ENCODE measurements at regions not wholly inside any gene's neighbourhood (a gene's known extent, or its start where the extent isn't known, plus 50 kb on each side); places are given as distances from the start of the nearest gene placed in this dataset.
A peak's percentile ranks its signal among the peaks of the same experiment; 100 is the strongest.
"Not testable (repeated sequence)": the region's sequence is repeated elsewhere in the genome, so short reads cannot be mapped to it uniquely, and the experiment has no call there.

DNA sequence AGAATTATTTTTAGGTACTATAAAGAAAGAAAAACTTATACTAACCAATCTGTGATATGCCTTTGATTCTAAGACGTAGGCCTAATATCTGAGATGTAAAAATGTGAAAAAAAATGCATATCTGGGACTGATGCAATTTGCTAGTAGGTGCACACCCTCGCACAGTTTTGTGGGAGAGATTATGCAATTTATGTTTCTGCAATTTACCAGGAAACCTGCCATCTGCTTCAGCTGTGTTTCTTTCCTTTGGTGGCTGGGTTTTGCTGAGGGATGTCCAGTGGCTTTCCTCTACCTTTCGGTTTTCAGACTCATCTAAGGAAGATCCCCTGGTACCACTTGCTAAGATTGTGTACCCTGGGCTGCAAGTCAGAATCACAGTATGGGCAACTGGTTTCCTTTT is 186.9 kb downstream of the ZFP64 start:
- no peak for DNase-seq

DNA sequence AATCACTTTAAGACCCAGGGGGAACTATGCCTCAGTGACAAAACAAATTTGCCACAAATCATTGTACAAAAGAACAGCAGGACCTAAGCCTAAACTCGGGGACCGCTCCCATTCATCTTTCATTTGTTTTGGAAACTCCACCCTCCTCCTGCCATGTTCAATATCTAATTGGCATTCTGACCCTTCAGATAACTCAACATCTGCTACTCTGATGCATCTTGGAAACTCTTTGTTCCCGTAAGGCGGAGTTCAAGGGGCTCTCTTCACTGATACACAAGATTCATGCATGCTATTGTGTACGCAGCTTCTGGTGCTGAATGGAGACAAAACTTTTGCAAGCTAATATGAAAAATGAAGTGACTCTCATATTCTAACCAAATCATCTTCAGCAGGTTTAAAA is 187.6 kb downstream of the ZFP64 start:
- DNase-seq: no peak

DNA sequence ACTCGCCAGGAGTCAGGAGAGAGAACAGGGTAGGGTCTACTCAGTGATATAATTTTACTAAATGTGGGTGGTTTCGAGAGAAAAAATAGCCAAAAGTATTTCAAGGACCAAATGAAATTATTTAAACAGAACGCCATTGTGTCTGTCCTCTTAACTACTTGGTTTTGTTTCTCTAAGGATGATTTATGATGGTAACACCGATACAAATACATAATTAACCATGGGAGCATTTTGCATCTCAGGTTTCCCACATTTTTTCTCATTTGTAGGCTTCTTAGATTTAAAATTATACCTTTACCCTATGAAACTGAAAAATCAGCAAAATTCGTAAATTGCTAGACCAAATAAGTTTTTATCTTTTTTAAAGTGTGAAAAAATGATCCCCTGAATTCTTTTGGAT is 188.2 kb downstream of the ZFP64 start:
- no peak for DNase-seq

DNA sequence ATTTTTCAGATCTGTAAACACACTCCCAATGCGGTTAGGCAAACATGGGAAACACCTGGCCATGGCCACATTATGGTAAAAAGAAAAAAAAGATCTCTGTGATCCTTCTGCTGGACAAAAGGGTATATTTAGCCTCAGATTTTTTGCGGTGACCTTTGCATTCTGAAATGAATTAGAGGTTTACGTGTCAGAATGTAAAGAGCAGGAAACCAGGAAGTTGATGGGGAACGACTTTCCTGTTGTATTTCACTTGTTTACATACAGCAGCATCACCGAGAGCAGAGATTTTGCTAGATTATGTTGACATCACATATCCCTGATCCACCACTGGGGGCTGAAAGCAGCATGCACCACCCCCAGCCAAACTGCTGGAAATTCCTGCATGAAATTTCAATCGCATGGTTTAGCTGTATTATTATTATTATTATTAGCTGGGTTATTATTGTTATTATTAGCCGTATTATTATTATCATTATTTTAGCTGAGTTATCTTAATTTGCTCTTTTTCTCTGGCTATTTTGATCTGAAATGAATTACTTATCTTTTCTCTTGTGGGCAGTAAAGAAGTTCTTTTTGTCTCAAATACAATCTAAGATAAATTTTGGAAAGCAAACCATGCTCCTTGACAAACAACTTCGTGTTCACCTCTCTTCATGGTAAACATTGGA is 189.4 kb downstream of the ZFP64 start:
- no peak for DNase-seq

DNA sequence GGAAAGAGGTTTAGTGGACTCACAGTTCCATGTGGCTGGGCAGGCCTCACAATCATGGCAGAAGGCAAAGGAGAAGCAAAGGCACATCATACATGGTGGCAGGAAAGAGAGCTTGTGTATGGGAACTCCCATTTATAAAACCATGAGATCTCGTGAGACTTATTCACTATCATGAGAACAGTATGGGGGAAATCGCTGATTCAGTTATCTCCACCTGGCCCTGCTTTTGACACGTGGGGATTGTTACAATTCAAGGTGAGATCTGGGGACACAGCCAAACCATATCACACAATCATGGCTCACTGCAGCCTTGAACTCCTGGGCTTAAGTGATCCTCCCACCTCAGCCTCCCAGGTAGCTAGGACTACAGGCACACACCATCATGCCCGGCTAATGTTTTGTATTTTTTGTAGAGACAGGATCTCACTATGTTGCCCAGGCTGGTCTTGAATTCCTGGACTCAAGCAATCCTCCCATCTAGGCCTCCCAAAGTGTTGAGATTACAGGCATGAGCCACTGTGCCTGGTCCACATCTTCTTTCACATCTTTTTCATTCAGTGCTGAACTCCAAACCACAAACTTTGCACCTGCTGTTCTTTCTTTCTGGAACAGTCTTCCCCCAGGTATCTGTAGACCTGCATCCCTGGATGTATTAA is 194.2 kb downstream of the ZFP64 start:
- DNase-seq: not testable (repeated sequence)

DNA sequence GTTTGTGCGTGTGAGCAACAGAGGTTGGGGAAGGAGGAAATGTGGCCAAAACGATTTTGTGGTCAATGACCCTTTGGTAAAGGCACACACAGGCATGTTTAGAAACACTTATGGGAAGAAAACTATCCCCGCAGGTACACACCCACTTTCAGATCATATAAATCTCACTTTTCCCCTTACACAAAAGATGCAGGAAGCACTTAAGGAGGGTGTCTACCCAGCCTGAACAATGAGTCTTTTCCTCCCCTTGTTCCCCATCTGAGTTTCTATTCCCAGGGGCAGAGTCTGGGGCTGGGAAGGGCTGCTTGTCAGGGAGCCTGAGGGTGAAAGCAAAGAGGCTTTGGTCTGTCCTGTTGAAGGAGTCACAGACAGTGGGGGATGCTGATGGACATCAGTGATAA is 193.2 kb upstream of the SALL4 start:
- peak; percentile 21 for DNase-seq

DNA sequence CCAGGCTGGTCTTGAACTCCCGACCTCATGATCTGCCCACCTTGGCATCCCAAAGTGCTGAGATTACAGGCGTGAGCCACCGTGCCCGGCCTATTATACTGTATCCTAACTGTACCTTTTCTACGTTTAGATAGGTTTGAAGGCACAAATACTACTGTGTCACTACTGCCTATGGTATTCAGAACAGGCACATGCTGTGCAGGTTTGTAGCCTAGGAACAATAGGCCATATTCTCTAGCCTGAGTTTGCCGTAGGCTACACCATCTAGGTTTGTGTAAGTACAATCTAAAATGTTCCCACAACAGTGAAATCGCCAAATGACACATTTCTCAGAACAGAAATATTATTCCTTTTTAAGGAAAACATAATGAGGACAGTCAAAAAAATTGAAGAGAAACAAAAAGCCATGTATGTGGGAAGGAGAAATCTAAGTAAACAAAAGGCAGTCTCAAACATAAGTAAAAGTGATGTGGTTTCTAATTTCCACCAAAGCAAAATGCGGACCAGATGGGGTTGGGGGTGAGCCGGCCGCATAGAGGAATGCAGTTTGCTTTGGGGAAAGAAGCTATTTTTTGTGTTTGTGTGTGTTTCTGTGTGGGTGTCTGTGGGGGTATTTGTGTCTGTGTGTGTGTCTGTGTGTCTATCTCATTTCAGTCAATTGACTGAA is 192.6 kb upstream of the SALL4 start:
- DNase-seq: peak; percentile 46

DNA sequence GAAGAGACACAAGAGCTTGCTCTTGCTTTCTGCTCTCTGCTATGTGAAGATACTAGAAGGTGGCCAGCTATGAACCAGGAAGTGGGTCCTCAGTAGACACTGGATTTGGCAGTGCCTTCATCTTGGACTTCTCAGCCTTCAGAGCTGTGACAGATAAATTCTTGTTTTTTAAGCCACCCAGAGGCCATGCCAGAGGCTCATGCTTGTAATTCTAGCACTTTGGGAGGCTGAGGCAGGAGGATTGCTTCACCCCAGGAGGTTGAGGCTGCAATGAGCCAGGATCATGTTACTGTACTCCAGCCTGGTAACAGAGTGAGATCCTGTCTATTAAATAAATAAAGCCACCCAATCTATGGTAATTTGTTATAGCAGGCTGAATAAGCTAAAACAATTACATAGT is 185.5 kb upstream of the SALL4 start:
- DNase-seq: no peak

DNA sequence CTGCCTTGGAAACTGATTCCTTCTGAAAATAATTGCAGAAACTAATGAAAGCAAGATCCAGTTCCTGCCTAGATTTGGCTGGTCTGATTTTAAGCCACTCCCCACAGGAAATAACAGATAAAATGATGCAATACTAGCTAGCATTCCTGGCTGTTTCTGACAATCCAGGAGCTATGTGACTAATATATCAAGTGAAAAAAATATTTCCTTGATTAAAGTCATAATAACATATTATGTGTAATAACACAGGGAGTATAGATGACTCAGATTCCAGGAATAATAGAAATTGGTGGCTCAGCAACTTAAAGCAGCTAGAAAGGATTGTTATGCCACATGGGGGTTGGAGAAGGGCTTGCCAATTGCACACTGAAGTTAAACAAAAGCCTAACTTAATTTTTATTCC is 182.7 kb upstream of the SALL4 start:
- peak; percentile 37 for DNase-seq

DNA sequence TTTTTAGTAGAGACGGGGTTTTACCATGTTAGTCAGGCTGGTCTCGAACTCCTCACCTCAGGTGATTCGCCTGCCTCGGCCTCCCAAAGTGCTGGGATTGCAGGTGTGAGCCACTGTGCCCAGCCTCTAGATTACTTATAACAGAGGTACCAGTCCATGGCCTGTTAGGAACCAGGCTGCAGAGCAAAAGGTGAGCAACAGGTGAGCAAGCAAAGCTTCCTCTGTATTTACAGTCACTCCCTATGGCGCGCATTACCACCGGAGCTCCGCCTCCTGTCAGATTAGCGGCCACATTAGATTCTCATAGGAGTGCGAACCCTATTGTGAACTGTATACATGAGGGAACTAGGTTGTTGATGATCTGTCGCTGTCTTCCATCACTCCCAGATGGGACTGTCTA is 178.0 kb upstream of the SALL4 start:
- DNase-seq: no peak

DNA sequence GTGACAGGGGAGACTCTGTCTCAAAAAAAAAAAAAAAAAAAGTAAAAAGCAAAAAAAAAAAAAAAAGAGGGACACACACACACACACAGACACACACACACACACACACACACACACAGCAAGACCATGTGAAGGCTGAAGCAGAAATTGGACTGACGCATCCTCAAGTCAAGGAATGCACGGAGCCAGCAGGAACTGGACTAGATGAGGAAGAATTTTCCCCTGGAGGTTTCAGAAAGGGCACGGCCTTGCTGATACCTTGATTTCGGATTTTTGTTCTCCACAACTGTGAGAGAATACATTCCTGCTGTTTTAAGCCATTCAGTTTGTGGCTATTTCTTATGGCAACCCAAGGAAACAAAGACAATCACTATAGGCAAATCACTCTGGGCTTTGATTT is 176.9 kb upstream of the SALL4 start:
- no peak for DNase-seq

DNA sequence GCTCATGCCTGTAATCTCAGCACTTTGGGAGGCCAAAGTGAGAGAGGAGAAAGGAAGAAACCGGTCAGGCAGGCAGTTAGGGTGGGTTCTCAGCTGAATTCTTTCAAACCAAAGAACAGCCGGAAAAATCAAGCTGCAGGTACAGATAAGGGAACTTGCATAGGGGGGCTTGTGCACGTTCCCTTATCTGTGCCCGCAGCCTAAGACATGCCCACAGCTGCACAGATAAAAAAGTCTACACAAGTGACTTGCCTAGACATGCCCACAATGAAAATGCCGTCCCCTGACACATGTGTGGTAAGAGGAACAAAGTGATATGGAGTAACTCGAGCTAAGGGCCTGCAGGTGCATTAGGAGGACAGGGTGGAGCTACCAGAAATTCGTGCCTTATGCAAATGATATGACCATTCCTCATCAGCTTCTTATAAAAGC is 175.8 kb upstream of the SALL4 start:
- DNase-seq: no peak

DNA sequence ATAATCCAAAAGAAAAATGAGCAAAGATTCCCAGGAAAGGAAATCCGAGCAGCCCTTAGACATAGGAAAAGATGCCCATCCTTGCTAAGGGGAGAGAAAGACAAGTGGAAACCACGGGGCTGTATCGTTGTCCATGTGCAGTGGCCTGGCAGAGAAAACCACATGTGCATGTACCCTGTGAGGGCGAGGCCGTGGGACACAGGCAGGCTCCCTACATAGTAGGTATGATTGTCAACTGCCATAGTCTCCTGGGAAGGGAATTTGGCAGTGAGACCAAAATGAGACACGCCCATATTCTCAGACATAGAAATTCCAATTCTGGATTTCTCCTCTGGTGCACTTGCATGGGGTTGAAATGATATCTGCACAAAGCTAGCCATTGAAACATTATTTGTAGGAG is 169.7 kb upstream of the SALL4 start:
- no peak for DNase-seq

DNA sequence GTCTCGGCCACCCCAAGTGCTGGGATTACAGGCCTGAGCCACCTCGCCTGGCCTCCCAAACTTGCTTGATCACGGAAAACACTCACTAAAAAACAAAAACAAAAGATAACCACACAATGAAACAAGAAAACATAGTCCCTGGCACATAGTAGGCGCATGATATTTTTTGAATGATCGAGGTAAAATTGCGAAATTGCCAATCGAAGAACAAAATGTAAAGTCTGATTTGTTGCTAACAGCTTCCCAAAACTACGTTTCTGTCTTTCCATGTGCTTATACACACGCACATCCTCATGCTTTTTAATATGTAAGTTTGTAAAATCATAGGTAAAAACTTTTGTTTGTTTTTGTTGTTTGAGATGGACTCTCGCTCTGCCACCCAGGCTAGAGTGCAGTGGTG is 168.5 kb upstream of the SALL4 start:
- no peak for DNase-seq

DNA sequence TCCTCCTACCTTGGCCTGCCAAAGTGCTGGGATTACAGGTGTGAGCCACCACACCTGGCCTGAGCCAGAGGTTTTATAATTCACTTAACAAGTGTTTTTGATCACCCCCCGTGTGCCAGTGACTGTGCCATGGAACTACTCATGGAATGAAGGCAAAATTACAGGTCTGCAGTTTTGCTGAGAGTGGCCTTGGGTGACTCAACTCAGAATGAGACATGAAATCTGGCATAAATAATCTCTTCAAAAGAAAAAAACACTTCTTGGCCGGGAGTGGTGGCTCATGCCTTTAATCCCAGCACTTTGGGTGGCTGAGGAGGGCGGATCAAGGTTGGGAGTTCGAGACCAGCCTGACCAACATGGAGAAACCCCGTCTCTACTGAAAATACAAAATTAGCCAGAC is 166.9 kb upstream of the SALL4 start:
- no peak for DNase-seq

DNA sequence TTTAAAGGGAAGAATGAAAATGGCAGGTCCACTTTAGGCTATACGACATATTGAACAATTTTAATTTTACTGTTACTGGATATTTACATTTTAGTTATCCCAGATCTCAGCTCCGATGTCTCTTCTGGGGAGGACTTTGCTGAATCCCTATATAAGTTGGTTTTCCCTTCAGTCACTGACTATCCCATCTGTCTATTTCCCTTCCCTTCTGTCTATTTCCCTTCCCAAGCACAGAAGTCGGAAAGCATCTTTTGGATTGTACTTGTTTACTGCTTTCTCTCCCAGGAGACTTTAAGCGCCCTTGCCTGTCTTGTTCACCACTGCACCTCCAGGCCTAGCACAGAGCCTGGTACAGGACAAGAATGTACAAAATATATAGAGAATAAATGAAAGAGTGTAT is 165.8 kb upstream of the SALL4 start:
- no peak for DNase-seq

DNA sequence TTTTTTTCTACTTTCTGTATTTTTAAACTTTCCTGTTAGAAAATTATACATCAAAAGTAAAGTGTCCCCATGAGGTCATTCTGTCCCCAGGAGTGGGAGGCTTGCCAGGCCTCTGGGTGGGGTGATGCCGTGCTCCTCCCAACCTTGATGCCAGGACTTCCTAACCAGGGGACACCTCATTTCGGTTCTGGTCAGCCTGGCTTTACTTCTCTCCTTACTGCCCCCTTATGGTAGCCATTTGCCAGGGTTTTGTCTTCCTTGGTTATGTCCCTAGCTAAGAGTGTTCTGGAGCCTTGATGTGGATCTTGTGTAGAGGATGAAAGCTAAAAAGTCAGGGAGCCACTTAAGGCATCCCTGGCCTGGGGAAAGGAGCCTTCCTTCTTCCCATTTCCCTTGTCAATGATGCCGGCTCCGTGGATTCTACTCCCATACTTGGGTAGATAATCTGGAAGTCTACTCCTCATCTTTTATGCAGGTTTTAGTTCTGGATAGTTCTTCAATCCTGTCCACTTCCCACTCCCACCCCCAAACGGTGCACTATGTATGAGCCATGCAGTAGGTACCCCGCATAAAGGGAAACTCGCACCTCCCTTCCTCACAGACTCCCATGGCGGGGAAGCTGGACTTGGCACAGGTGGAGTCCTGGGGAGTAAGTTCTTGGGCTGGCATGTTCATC is 164.1 kb upstream of the SALL4 start:
- DNase-seq: peak; percentile 53

DNA sequence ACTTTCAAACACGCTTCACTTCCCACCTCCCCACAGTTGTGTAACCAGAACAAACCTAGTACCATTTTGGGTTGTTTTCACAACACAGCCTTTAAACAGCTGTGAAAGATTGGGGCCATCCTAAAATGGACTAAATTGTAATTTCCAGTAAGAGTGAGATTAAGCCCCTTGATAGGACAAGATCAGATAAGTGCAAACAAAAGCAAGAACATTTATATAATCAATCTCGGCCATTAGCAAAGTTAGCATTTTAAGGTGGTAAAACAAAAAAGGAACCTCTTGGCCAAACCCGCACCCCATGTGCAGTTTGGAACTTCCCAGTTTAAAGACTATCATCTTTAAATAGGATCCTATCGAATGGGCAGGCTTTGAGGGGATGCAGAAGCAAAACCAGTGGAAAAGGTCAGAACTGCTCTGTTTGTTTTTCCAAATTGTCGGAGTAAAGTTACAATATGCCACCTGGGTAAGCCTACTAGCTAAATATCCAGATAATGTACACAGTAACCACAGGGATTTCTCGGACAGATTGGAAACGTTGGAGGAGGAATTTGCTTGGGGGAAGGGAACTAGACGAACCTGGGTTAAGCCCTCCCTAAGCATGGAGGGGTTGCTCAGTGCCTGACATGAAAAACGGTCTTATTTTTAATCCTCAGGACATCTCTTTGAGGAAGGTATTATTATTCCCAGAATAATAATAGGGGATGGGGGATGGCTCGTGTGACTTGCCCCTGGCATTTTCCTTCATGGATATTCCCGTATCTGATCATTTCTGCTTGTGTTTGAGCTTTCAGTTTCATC is 159.8 kb upstream of the SALL4 start:
- no peak for DNase-seq

DNA sequence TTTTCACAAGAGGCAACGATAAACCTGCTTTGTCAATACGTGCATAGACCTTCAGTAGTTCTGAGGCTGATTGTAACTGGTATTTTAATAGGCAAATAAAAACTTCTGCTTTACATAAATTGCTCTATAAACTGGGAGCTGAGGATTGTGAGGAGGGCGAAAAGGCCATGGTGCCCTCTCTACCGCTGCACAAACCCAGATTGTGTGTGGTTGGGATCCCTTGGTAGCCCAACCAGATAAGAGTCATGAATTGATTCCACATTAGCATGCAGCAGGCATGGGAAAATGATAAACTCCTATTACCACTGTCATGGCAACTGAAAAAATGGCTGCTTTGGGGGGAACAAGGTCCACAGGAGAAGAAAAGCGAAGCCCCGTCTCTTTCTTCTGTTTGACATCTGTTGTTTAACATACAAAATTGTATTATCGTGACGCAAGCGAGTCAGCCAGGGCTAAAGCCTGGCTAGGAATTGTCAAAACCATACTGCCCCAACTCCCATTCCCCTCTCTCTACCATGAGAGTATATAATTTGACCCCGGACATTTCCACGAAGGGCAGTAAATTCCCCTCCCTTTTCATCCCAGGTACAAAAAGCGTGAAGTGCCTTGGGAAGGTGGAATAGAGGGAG is 157.8 kb upstream of the SALL4 start:
- DNase-seq: no peak

DNA sequence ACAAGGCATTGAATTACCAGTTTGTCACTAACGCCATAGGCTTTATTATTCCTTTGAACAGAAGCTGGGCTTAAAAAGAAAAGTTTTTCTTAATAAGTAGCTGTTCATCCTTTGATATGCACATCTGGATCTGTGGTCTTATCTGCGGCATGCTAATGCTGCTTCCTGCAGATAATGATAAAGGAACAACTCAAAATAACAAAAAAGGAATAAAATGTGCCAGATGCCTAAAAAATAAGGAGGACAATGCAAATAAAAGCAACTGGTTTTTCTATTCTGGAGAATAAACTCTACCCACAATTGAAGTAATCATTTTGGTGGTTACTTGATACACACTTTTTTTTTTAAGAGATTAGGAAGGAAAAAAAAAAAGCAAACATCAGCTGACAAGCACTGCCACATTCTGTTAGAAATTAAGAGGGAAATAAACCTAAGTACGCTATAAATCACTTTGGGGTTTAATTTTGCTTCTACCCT is 156.8 kb upstream of the SALL4 start:
- no peak for DNase-seq

DNA sequence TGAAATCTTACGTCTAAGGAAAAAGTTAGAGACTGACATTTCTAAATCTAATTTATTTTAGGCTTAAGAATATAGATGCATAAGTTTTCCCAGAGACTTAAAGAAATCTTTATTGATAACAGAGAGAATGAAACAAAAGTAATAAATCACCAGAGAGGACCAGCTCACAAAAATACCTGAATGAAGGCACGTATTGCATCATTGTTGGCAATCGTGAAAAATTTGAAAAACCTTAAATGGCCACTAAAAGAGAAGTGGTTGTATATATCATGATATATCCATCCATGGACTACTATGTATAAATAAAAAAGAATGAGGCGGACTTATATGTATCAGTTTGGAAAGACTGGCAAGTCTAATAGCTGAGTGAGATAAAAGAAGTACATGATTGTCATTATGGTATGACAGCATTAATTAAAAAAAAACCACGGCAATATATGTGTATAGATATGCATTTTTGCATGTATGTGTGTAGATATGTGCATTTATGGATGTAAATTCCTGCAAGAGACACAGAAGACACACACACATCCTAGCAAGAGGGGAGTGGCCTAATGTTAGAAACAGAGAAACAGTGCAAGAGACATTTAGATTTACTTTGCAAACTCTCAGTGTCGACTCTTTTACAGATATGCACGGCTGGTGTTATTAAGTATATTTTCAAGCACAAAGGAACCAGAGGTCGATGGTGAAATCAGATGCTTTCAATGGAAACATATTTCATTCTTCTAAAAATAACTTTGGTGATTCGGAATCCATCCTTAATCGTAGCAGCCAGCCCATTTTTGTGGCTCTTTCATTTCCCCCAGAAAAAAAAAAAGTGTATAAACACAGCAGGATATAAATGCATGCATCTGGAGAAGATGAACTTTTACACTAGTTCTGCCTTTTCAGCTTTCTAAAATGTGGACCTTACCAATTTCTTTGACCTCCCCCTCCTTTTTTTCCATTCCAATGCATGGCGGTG is 156.1 kb upstream of the SALL4 start:
- no peak for DNase-seq
